HEK293 (cell line): ENCODE measurements at regions not wholly inside any gene's neighbourhood (a gene's known extent, or its start where the extent isn't known, plus 50 kb on each side); places are given as distances from the start of the nearest gene placed in this dataset.

ENCODE experiments used
- CTCF ChIP-seq: fragments of 450-650 bp; formaldehyde crosslinking; IDR thresholded peaks from 2 replicates; pipeline ENCODE4 v1.5.1; 2016; ENCODE audit warnings: missing biosample characterization, missing genetic modification characterization
- MYNN ChIP-seq: fragments of 450-650 bp; formaldehyde crosslinking; IDR thresholded peaks from 2 replicates; pipeline ENCODE4 v1.5.1; 2016; ENCODE audit warnings: missing biosample characterization, missing genetic modification characterization, borderline replicate concordance
- SCRT1 ChIP-seq: fragments of 450-650 bp; formaldehyde crosslinking; IDR thresholded peaks from 2 replicates; pipeline ENCODE4 v1.5.1; 2016; ENCODE audit warnings: missing biosample characterization, missing genetic modification characterization, borderline replicate concordance
- SP2 ChIP-seq: fragments of 450-650 bp; formaldehyde crosslinking; IDR thresholded peaks from 2 replicates; pipeline ENCODE4 v1.5.1; 2016; ENCODE audit warnings: missing biosample characterization, missing genetic modification characterization
- ZNF280D ChIP-seq: fragments of 450-650 bp; formaldehyde crosslinking; IDR thresholded peaks from 2 replicates; pipeline ENCODE4 v1.5.1; 2016; ENCODE audit warnings: missing biosample characterization, missing genetic modification characterization
- ZNF416 ChIP-seq: fragments of 450-650 bp; formaldehyde crosslinking; IDR thresholded peaks from 2 replicates; pipeline ENCODE4 v1.5.1; 2016; ENCODE audit warnings: missing biosample characterization, missing genetic modification characterization
- ZNF426 ChIP-seq: fragments of 450-650 bp; formaldehyde crosslinking; IDR thresholded peaks from 2 replicates; pipeline ENCODE4 v1.5.1; 2017; ENCODE audit warnings: missing biosample characterization, missing genetic modification characterization, mild to moderate bottlenecking, inconsistent platforms, moderate library complexity
- ZNF48 ChIP-seq: fragments of 450-650 bp; formaldehyde crosslinking; IDR thresholded peaks from 2 replicates; pipeline ENCODE4 v1.5.1; 2016; ENCODE audit warnings: missing biosample characterization, missing genetic modification characterization
- ZNF707 ChIP-seq: fragments of 450-650 bp; formaldehyde crosslinking; IDR thresholded peaks from 2 replicates; pipeline ENCODE4 v1.5.1; 2016; ENCODE audit warnings: missing biosample characterization, missing genetic modification characterization

DNA sequence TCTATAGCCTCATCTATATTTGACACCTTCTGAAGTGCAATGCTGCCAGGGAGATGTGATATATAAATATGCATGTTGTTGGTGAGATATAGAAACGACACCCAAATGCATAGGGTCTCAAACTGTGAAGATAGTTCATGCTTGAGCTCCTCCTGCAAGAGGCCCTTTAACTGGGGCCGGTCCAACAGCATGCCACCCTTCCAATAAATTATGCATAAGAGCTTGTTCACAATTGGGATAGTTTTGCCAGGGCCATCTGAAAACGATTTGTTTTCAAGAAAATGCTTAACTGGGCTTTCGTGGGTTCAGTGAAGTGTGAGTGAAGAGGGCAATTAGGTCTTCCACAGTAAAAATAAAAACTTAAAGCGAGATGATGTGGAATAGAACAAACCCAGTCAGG lies 424.2 kb upstream of the WWC1 start:
- TF ChIP-seq MYNN (tag by site-specific recombination): no peak
- no peak for TF ChIP-seq ZNF280D (tag by site-specific recombination)
- no peak for TF ChIP-seq ZNF707
- TF ChIP-seq ZNF48 (tag by site-specific recombination): no peak
- no peak for TF ChIP-seq CTCF (tag by site-specific recombination)
- TF ChIP-seq SP2 (tag by site-specific recombination): no peak
- no peak for TF ChIP-seq ZNF416 (tag by site-specific recombination)
- TF ChIP-seq ZNF426 (tag by site-specific recombination): no peak
- TF ChIP-seq SCRT1: no peak
